CD14-positive monocyte (primary cell): ENCODE measurements at regions not wholly inside any gene's neighbourhood (a gene's known extent, or its start where the extent isn't known, plus 50 kb on each side); places are given as distances from the start of the nearest gene placed in this dataset.

ENCODE experiments used
- DNase-seq, 3 donors: peaks; one replicate each; pipeline ENCODE4 v3.0.0-alpha.2; 2011 to 2022
- H2AFZ ChIP-seq: 2 replicates; pipeline ENCODE4 v1.6.0; 2012; ENCODE audit warnings: mild to moderate bottlenecking, low read depth, low read length, inconsistent platforms; ENCODE audit not compliant: insufficient read depth, poor library complexity, severe bottlenecking
- H3K27ac ChIP-seq, 2 donors: 1 replicate in 1 of 2; 2 replicates in 1 of 2; pipeline ENCODE4 v1.5.1; 2012 to 2013; ENCODE audit warnings: low read length in 2 of 2, control low read depth in 1 of 2, inconsistent platforms in 1 of 2, low read depth in 1 of 2, mild to moderate bottlenecking in 1 of 2
- H3K27me3 ChIP-seq, 2 donors: one replicate each; pipeline versions ENCODE4 v1.6.0 to v1.6.1; 2011 to 2013; ENCODE audit warnings: low read length in 2 of 2; ENCODE audit not compliant: control insufficient read depth in 2 of 2, insufficient read depth in 2 of 2
- H3K36me3 ChIP-seq, 2 donors: replicated peaks in 1 of 2; 1 replicate in 1 of 2; 2 replicates in 1 of 2; pipeline versions ENCODE4 v1.5.1 to v1.6.1; 2012 to 2013; ENCODE audit warnings: low read length in 2 of 2, control low read depth in 1 of 2, inconsistent platforms in 1 of 2, mild to moderate bottlenecking in 1 of 2; ENCODE audit not compliant: insufficient read depth in 2 of 2, control insufficient read depth in 1 of 2
- H3K4me1 ChIP-seq, 2 donors: 1 replicate in 1 of 2; 2 replicates in 1 of 2; pipeline versions ENCODE4 v1.5.1 to v1.6.1; 2012 to 2013; ENCODE audit warnings: low read length in 2 of 2, control low read depth in 1 of 2, inconsistent platforms in 1 of 2, mild to moderate bottlenecking in 1 of 2, moderate library complexity in 1 of 2; ENCODE audit not compliant: insufficient read depth in 2 of 2, control insufficient read depth in 1 of 2
- H3K4me2 ChIP-seq: replicated peaks from 2 replicates; pipeline ENCODE3; 2012; ENCODE audit warnings: low read length, moderate library complexity, mild to moderate bottlenecking; ENCODE audit not compliant: poor library complexity, severe bottlenecking; ENCODE audit errors: extremely low read depth
- H3K4me3 ChIP-seq, 3 experiments: fragments of 200-600 bp in 1 of 3; sonication (generic) in 1 of 3; replicated peaks in 1 of 3; 1 replicate in 2 of 3; 2 replicates in 1 of 3; pipeline ENCODE4 v1.5.1; 2011 to 2013; ENCODE audit warnings: low read length in 3 of 3, mild to moderate bottlenecking in 3 of 3, control low read depth in 2 of 3, low read depth in 2 of 3, inconsistent platforms in 1 of 3, moderate library complexity in 1 of 3
- H3K79me2 ChIP-seq: 2 replicates; pipeline ENCODE4 v1.6.0; 2012; ENCODE audit warnings: mild to moderate bottlenecking, control low read depth, inconsistent platforms, low read length, moderate library complexity; ENCODE audit not compliant: insufficient read depth
- H3K9ac ChIP-seq: 2 replicates; pipeline ENCODE4 v1.6.0; 2017; ENCODE audit warnings: low read length, mild to moderate bottlenecking; ENCODE audit not compliant: insufficient read depth, poor library complexity, severe bottlenecking
- H3K9me3 ChIP-seq, 2 donors: replicated peaks in 1 of 2; 1 replicate in 1 of 2; 2 replicates in 1 of 2; pipeline versions ENCODE4 v1.5.1 to v1.6.1; 2012 to 2013; ENCODE audit warnings: low read length in 2 of 2, control low read depth in 1 of 2; ENCODE audit not compliant: control insufficient read depth in 1 of 2, insufficient read depth in 1 of 2
- H4K20me1 ChIP-seq: 2 replicates; pipeline ENCODE4 v1.6.0; 2012; ENCODE audit warnings: mild to moderate bottlenecking, low read length, control low read depth, moderate library complexity; ENCODE audit not compliant: insufficient read depth
- H3K27ac Mint-ChIP-seq, 7 donors: one replicate each; pipeline ENCODE4 v1.8.0; 2020; ENCODE audit warnings: mild to moderate bottlenecking in 7 of 7, mixed read lengths in 7 of 7, moderate library complexity in 6 of 7, inconsistent platforms in 2 of 7
- H3K27me3 Mint-ChIP-seq, 3 donors: one replicate each; pipeline ENCODE4 v1.8.0; 2021 to 2022; ENCODE audit warnings: low read depth in 3 of 3, mild to moderate bottlenecking in 3 of 3, mixed read lengths in 3 of 3, moderate library complexity in 3 of 3, inconsistent platforms in 1 of 3
- H3K36me3 Mint-ChIP-seq, 2 donors: one replicate each; pipeline ENCODE4 v1.8.0; 2020; ENCODE audit warnings: mixed read lengths in 2 of 2, inconsistent platforms in 1 of 2, mild to moderate bottlenecking in 1 of 2
- H3K4me1 Mint-ChIP-seq: one replicate; pipeline ENCODE4 v1.8.0; 2020; ENCODE audit warnings: mild to moderate bottlenecking, mixed read lengths
- H3K4me3 Mint-ChIP-seq, 2 donors: one replicate each; pipeline ENCODE4 v1.8.0; 2020; ENCODE audit warnings: mild to moderate bottlenecking in 2 of 2, mixed read lengths in 2 of 2, moderate library complexity in 1 of 2
- H3K9me3 Mint-ChIP-seq, 7 donors: one replicate each; pipeline ENCODE4 v1.8.0; 2020 to 2022; ENCODE audit warnings: mixed read lengths in 7 of 7, mild to moderate bottlenecking in 6 of 7, moderate library complexity in 6 of 7, inconsistent platforms in 2 of 7
- WGBS: methylation state at CpG from one replicate; pipeline ENCODE4 v1.1.5; 2013; ENCODE audit warnings: missing lambda C conversion rate; ENCODE audit not compliant: insufficient coverage; 5-methylcytosine and 5-hydroxymethylcytosine counted together
- intact Hi-C, 2 donors: fragments of 100-400 bp; cut with micrococcal nuclease; formaldehyde crosslinking; loops; one replicate each; pipeline versions ENCODE4 v1.15.0 to v1.15.1; 2023
- TF ChIP-seq, protein P1 (sequence below): fragments of 200-600 bp; IDR thresholded peaks from one replicate; pipeline ENCODE4 v1.8.0; 2022; ENCODE audit warnings: antibody characterized with exemption, mild to moderate bottlenecking

DNA sequence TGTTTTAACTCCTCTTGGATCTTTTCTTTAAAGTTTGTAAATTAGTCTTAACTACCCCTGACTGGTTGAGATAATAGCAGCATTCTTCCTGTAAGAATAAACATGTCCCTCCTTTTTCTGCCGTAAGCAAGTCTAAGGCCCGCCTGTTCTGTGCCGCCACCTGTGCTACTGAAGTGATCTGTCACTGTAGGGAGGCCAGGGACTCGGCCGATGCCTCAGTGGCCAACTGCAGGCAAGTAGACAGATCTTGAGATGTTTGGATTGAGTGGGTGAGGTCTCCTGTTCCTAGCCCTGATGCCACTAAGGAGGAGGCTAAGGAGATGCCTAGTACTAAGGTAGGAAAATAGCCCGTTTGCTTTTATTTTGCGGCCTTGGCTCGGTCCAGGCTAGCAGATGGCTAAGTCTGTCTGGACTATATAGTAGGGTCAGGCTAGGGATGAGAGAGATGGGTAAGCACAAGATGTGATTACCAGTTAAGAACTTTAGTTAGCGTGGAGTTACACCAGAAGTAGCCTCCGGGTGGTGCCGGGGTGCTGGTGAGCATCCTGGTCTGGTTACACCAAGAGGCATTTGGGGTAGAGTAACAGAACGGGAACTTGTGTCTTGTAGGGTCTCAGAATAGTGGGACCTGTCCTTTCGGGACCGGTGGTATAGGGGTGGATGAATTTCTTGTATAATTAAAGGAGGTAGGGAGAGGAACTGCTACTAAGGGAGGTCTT, 584.2 kb downstream of the SUCLG1 start:
- H3K27me3 Mint-ChIP-seq: no peaks in the 10 kb centered on the region
- peaks cover 50 to 62% of the 10 kb centered on the region in 2 donors for H3K9me3 ChIP-seq
- H3K4me3 Mint-ChIP-seq: no peak overlapping the region
- no peaks in the 10 kb centered on the region for H3K36me3 Mint-ChIP-seq
- H3K27ac ChIP-seq: no peak overlapping the region
- no peak overlapping the region for H2AFZ ChIP-seq
- no peak overlapping the region for H3K4me3 ChIP-seq
- H3K4me1 ChIP-seq: no peaks in the 10 kb centered on the region
- no peak for DNase-seq
- H3K79me2 ChIP-seq: no peaks in the 10 kb centered on the region
- no peaks in the 10 kb centered on the region for H3K4me1 Mint-ChIP-seq
- no peak overlapping the region for H3K27ac Mint-ChIP-seq
- WGBS: 88% methylated on average over 13 of the region's 14 CpGs
- TF ChIP-seq, protein P1, sequence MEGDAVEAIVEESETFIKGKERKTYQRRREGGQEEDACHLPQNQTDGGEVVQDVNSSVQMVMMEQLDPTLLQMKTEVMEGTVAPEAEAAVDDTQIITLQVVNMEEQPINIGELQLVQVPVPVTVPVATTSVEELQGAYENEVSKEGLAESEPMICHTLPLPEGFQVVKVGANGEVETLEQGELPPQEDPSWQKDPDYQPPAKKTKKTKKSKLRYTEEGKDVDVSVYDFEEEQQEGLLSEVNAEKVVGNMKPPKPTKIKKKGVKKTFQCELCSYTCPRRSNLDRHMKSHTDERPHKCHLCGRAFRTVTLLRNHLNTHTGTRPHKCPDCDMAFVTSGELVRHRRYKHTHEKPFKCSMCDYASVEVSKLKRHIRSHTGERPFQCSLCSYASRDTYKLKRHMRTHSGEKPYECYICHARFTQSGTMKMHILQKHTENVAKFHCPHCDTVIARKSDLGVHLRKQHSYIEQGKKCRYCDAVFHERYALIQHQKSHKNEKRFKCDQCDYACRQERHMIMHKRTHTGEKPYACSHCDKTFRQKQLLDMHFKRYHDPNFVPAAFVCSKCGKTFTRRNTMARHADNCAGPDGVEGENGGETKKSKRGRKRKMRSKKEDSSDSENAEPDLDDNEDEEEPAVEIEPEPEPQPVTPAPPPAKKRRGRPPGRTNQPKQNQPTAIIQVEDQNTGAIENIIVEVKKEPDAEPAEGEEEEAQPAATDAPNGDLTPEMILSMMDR: no peak
- H3K9me3 Mint-ChIP-seq: peaks cover 36 to 65% (median 57%) of the 10 kb centered on the region in 7 donors
- H4K20me1 ChIP-seq: no peaks in the 10 kb centered on the region
- intact Hi-C loops: no loop called here
- H3K27me3 ChIP-seq: no peaks in the 10 kb centered on the region
- no peaks in the 10 kb centered on the region for H3K36me3 ChIP-seq
- no peak overlapping the region for H3K9ac ChIP-seq
- no peak overlapping the region for H3K4me2 ChIP-seq

GRCh38 chr2:83874066-83874465, 585.0 kb downstream of the SUCLG1 start:
- no peaks in the 10 kb centered on the region for H3K36me3 ChIP-seq
- no peak overlapping the region for H3K4me2 ChIP-seq
- no peak overlapping the region for H3K27ac ChIP-seq
- DNase-seq: no peak
- H3K27me3 ChIP-seq: no peaks in the 10 kb centered on the region
- H3K36me3 Mint-ChIP-seq: no peaks in the 10 kb centered on the region
- TF ChIP-seq, protein P1: no peak
- H3K4me1 ChIP-seq: no peaks in the 10 kb centered on the region
- no peak overlapping the region for H2AFZ ChIP-seq
- H3K79me2 ChIP-seq: no peaks in the 10 kb centered on the region
- H3K4me3 ChIP-seq: no peak overlapping the region
- H3K27ac Mint-ChIP-seq: no peak overlapping the region
- intact Hi-C loops: no loop called here
- 95% methylated on average over 17 of the region's 19 CpGs for WGBS
- H3K4me3 Mint-ChIP-seq: no peak overlapping the region
- no peaks in the 10 kb centered on the region for H3K4me1 Mint-ChIP-seq
- no peaks in the 10 kb centered on the region for H4K20me1 ChIP-seq
- no peak overlapping the region for H3K9ac ChIP-seq
- H3K27me3 Mint-ChIP-seq: no peaks in the 10 kb centered on the region
- peaks cover 35 to 63% (median 52%) of the 10 kb centered on the region in 7 donors for H3K9me3 Mint-ChIP-seq
- H3K9me3 ChIP-seq: peaks cover 43 to 60% of the 10 kb centered on the region in 2 donors
